ENCODE measurements at regions not wholly inside any gene's neighbourhood (a gene's known extent, or its start where the extent isn't known, plus 50 kb on each side); places are given as distances from the start of the nearest gene placed in this dataset.

DNA sequence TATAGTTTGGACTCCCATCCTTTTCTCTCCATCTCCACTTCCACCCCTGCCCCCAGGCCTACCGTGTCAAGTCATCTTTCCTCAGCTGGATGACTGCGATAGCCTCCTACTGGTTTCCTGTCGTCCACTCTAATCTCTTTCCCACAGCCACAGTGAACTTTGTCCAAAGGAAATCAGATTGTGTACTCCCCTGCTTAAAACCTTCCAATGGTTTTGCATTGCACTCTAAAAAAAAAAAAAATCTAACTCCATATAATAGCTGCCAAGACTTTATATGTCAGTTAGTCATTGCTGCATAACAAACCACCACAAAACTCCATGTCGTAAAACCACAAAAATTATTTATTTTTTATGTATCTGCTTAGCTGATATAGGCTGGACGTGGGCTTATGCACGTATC lies 160.2 kb upstream of the CCDC68 start:
- TF ChIP-seq, protein P1, sequence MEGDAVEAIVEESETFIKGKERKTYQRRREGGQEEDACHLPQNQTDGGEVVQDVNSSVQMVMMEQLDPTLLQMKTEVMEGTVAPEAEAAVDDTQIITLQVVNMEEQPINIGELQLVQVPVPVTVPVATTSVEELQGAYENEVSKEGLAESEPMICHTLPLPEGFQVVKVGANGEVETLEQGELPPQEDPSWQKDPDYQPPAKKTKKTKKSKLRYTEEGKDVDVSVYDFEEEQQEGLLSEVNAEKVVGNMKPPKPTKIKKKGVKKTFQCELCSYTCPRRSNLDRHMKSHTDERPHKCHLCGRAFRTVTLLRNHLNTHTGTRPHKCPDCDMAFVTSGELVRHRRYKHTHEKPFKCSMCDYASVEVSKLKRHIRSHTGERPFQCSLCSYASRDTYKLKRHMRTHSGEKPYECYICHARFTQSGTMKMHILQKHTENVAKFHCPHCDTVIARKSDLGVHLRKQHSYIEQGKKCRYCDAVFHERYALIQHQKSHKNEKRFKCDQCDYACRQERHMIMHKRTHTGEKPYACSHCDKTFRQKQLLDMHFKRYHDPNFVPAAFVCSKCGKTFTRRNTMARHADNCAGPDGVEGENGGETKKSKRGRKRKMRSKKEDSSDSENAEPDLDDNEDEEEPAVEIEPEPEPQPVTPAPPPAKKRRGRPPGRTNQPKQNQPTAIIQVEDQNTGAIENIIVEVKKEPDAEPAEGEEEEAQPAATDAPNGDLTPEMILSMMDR (IDR thresholded peaks at IDR 0.05), result no peak
- no peak for TF ChIP-seq POLR2A (IDR thresholded peaks at IDR 0.05)

Data from ovary (tissue), 3 donors.